ENCODE measurements at regions not wholly inside any gene's neighbourhood (a gene's known extent, or its start where the extent isn't known, plus 50 kb on each side); places are given as distances from the start of the nearest gene placed in this dataset.

DNA sequence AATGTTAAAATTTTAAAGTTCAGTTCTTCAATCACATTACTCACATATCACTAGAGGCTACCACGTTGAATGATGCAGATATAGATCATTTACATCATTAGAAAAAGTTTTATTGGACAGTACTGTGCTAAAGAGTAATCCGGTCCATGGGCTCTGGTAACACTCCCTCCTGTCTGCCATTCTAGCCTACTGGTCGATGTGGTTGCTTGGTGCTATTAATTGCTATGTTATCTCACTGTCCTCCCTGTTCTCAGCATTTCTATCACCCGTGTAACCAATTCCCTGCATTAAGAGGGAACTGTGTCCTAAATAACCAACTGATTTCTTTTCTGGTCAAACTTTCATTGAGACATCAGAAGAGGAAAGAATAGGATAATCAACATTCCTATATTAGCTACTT is 347.5 kb upstream of the RBMS3 start:
- H3K36me3 ChIP-seq (replicated peaks; ENCODE audit: control insufficient read depth, insufficient read depth, low read length) = no peaks in the 10 kb centered on the region
- no peaks in the 10 kb centered on the region for H3K27me3 ChIP-seq (ENCODE audit: control insufficient read depth, insufficient read depth, low read length)
- no peak overlapping the region for H3K4me3 ChIP-seq (ENCODE audit: insufficient read depth, low read depth, low read length)
- no peak for DNase-seq

DNA sequence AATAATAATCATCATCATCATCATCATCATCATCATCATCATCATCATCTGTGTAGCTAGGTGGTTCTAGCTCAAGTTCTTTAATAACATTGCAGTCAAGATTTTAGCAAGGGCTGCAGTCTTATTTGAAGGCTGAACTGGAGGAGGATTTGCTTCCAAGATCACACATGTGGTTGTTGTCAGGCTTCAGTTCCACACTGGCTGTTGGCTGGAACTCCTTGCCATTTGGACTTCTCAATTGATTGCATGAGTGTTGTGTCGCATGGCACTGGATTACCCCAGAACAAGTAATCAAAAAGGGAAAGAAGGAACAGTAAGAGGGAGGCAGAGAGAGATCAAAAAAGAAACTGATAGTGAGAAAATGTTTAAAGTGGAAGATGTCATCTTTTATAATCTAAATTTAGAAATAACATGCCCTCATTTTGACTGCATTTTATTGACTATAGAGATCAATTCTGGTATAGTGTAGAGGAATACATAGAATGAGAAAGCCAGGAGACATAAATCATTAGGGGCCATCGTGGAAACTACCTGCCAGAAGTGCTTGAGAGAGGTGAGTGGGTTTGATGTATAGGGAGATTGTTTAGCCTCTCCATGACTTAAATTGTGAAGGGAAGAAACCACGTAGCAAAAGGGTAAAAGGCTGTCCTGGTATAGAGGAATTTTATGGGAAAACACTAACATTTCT is 346.6 kb upstream of the RBMS3 start:
- Histone ChIP-seq H3K36me3 (replicated peaks; ENCODE audit: control insufficient read depth, insufficient read depth, low read length) (no peaks in the 10 kb centered on the region), H3K4me3 (ENCODE audit: insufficient read depth, low read depth, low read length) (no peak overlapping the region), H3K27me3 (ENCODE audit: control insufficient read depth, insufficient read depth, low read length) (no peaks in the 10 kb centered on the region)
- no peak for DNase-seq

DNA sequence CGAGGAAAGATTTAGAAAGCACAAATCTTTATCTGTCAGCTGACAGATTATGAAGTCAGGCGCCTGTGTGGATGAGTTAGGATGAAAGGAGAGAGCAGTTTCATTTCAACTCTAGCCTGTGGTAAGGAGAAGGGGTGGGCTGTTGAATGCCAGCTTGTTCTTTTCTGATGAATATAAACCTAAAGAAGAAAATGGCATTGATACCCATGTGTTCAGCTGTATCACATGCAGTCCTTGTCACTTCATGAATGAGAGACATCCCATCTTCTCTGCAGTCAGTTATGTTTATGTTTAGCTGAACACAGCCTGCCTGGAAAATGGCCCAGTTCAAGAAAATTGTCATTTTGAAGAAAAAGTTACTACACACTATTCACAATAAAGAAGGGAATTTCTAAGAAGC is 345.7 kb upstream of the RBMS3 start:
- Histone ChIP-seq H3K4me3 (ENCODE audit: insufficient read depth, low read depth, low read length) (no peak overlapping the region), H3K36me3 (replicated peaks; ENCODE audit: control insufficient read depth, insufficient read depth, low read length) (no peaks in the 10 kb centered on the region), H3K27me3 (ENCODE audit: control insufficient read depth, insufficient read depth, low read length) (no peaks in the 10 kb centered on the region)
- no peak for DNase-seq

- Histone ChIP-seq H3K27me3 (ENCODE audit: control insufficient read depth, insufficient read depth, low read length) (no peaks in the 10 kb centered on the region), H3K4me3 (ENCODE audit: insufficient read depth, low read depth, low read length) (no peak overlapping the region), H3K36me3 (replicated peaks; ENCODE audit: control insufficient read depth, insufficient read depth, low read length) (no peaks in the 10 kb centered on the region)
- no peak for DNase-seq
Observed at GRCh38 chr3:28936154-28936553, 344.7 kb upstream of the RBMS3 start.

DNA sequence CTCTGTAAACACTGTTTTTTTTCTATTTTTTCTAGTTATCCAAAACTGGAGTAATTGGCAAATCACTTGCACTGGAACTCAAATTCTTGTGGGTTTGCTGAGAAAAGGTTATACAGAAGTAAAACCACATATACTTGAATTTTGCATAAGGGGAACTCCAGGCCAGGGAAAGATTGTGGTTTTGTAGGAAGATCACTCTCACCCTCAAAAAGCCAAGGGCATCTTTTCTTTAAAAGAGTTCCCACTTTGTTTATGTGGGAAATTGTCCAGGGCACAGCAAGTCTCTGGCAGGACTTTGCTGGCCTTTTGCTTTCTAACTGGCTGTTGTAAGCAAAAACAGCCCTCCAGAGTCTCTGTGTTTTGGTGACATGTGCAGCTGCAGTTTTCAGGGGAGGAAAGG is 340.3 kb upstream of the RBMS3 start:
- no peaks in the 10 kb centered on the region for H3K36me3 ChIP-seq (replicated peaks; ENCODE audit: control insufficient read depth, insufficient read depth, low read length)
- no peaks in the 10 kb centered on the region for H3K27me3 ChIP-seq (ENCODE audit: control insufficient read depth, insufficient read depth, low read length)
- no peak for DNase-seq
- H3K4me3 ChIP-seq (ENCODE audit: insufficient read depth, low read depth, low read length) = no peak overlapping the region

GRCh38 chr3:28940994-28941393 is 339.9 kb upstream of the RBMS3 start:
- Histone ChIP-seq H3K36me3 (replicated peaks; ENCODE audit: control insufficient read depth, insufficient read depth, low read length) (no peaks in the 10 kb centered on the region), H3K27me3 (ENCODE audit: control insufficient read depth, insufficient read depth, low read length) (no peaks in the 10 kb centered on the region), H3K4me3 (ENCODE audit: insufficient read depth, low read depth, low read length) (no peak overlapping the region)
- DNase-seq = no peak

- no peak for DNase-seq
Observed at GRCh38 chr3:28947061-28947460, 333.8 kb upstream of the RBMS3 start.

GRCh38 chr3:28947751-28948150 is 333.1 kb upstream of the RBMS3 start:
- Histone ChIP-seq H3K27me3 (ENCODE audit: control insufficient read depth, insufficient read depth, low read length) (no peaks in the 10 kb centered on the region), H3K36me3 (replicated peaks; ENCODE audit: control insufficient read depth, insufficient read depth, low read length) (no peaks in the 10 kb centered on the region), H3K4me3 (ENCODE audit: insufficient read depth, low read depth, low read length) (no peak overlapping the region)
- no peak for DNase-seq

More at GRCh38 chr3:28947061-28947460, 333.8 kb upstream of the RBMS3 start:
- Histone ChIP-seq H3K36me3 (replicated peaks; ENCODE audit: control insufficient read depth, insufficient read depth, low read length) (no peaks in the 10 kb centered on the region), H3K4me3 (ENCODE audit: insufficient read depth, low read depth, low read length) (no peak overlapping the region), H3K27me3 (ENCODE audit: control insufficient read depth, insufficient read depth, low read length) (no peaks in the 10 kb centered on the region)

- DNase-seq = no peak
- no peak overlapping the region for H3K4me3 ChIP-seq (ENCODE audit: insufficient read depth, low read depth, low read length)
- H3K36me3 ChIP-seq (replicated peaks; ENCODE audit: control insufficient read depth, insufficient read depth, low read length) = no peaks in the 10 kb centered on the region
- H3K27me3 ChIP-seq (ENCODE audit: control insufficient read depth, insufficient read depth, low read length) = no peaks in the 10 kb centered on the region
Observed at GRCh38 chr3:28948685-28949084, 332.2 kb upstream of the RBMS3 start.

GRCh38 chr3:28949580-28949979 is 331.3 kb upstream of the RBMS3 start:
- H3K27me3 ChIP-seq (ENCODE audit: control insufficient read depth, insufficient read depth, low read length) = no peaks in the 10 kb centered on the region
- no peak overlapping the region for H3K4me3 ChIP-seq (ENCODE audit: insufficient read depth, low read depth, low read length)
- H3K36me3 ChIP-seq (replicated peaks; ENCODE audit: control insufficient read depth, insufficient read depth, low read length) = no peaks in the 10 kb centered on the region
- DNase-seq = no peak

GRCh38 chr3:28950614-28951013 is 330.3 kb upstream of the RBMS3 start:
- no peak overlapping the region for H3K4me3 ChIP-seq (ENCODE audit: insufficient read depth, low read depth, low read length)
- no peak for DNase-seq
- no peaks in the 10 kb centered on the region for H3K36me3 ChIP-seq (replicated peaks; ENCODE audit: control insufficient read depth, insufficient read depth, low read length)
- no peaks in the 10 kb centered on the region for H3K27me3 ChIP-seq (ENCODE audit: control insufficient read depth, insufficient read depth, low read length)

DNA sequence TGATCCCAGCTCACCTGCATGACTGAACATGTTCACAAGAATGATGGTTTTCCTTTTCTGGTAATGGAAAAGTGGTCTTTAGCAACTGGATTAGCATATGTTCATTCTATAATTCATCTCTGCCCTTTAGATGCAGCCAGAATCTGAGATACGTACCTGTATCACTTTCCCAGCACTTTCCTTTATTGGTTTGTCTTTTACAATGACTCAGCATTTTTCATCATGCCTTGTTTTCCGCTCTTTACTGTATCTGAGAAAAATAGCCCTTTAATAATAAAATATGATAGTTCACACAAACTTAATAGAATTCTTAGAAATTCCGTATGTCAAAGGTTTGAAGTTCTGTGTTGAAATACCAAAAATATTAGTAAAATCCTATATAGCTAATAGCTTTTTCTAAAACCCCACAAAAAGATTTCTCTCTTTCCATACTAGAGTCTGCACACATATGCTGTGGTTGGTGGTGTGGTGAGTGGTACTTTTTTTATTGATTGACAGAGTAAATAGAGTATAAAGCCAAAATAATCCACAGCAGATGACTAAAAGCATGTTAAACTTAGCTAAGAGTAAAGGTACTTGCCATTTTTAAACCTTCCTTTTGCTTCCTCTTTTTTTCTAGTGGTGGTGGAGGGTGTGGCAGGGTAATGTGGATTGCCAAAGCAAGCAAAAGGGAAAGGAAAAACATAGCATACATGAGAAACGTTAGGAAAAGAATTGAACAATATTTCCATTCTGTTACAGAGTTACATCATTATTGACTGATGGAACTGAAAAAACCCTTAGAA is 328.9 kb upstream of the RBMS3 start:
- DNase-seq = no peak
- Histone ChIP-seq H3K4me3 (ENCODE audit: insufficient read depth, low read depth, low read length) (no peak overlapping the region), H3K27me3 (ENCODE audit: control insufficient read depth, insufficient read depth, low read length) (no peaks in the 10 kb centered on the region), H3K36me3 (replicated peaks; ENCODE audit: control insufficient read depth, insufficient read depth, low read length) (no peaks in the 10 kb centered on the region)

DNA sequence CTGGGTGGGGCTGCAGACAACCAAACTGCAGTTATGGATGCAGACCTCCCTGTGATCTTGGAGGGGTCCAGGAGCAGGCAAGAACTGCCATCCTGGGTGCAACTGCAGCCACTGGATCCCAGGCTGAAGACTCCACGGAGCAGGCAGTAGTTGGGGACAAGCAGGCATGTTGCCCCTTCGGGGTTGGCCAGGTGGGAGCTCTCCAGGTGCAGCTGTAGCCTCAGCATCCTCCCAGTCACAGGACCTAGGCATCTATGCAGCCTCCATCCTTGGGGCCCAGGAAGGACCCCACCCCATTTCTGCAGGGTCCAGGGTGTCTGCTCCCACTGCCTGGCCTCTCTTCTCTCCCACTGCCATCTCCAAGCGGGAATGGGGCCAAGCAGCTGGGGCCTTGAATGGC is 322.2 kb upstream of the RBMS3 start:
- Histone ChIP-seq H3K36me3 (replicated peaks; ENCODE audit: control insufficient read depth, insufficient read depth, low read length) (no peaks in the 10 kb centered on the region), H3K4me3 (ENCODE audit: insufficient read depth, low read depth, low read length) (no peak overlapping the region), H3K27me3 (ENCODE audit: control insufficient read depth, insufficient read depth, low read length) (no peaks in the 10 kb centered on the region)
- DNase-seq = no peak

- no peak for DNase-seq
- Histone ChIP-seq H3K36me3 (replicated peaks; ENCODE audit: control insufficient read depth, insufficient read depth, low read length) (no peaks in the 10 kb centered on the region), H3K27me3 (ENCODE audit: control insufficient read depth, insufficient read depth, low read length) (no peaks in the 10 kb centered on the region), H3K4me3 (ENCODE audit: insufficient read depth, low read depth, low read length) (no peak overlapping the region)
Observed at GRCh38 chr3:28971156-28971555, 309.7 kb upstream of the RBMS3 start.

DNA sequence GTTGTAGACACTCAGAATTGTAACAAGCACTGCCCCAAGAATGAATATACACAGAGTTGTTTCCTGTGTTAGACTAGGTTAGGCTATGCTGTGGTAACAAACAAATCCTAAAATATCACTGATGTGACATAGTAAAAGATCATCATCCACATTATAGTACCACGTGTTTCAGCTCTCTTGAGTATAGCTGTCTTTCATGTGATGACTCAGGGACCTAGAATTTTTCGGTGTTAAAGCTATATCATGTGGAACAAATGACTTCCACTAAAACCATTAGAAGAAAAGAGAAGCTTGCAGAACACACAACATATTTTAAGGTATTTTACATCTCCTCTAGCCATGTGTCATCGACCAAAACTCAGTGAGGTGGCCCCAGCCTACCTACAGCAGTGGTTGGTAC is 307.9 kb upstream of the RBMS3 start:
- H3K27me3 ChIP-seq (ENCODE audit: control insufficient read depth, insufficient read depth, low read length) = no peaks in the 10 kb centered on the region
- no peak for DNase-seq
- H3K36me3 ChIP-seq (replicated peaks; ENCODE audit: control insufficient read depth, insufficient read depth, low read length) = no peaks in the 10 kb centered on the region
- H3K4me3 ChIP-seq (ENCODE audit: insufficient read depth, low read depth, low read length) = no peak overlapping the region

All from H7 (cell line).